Peyer's patch (tissue), 4 donors: ENCODE measurements at regions not wholly inside any gene's neighbourhood (a gene's known extent, or its start where the extent isn't known, plus 50 kb on each side); places are given as distances from the start of the nearest gene placed in this dataset.

Source experiments
- CTCF ChIP-seq, 6 experiments: fragments of 450-650 bp in 4 of 6; fragments of 200-600 bp in 2 of 6; sonication (generic) in 1 of 6; IDR thresholded peaks; one replicate each; pipeline ENCODE4 v1.5.1; 2017 to 2019; ENCODE audit warnings: antibody characterized with exemption in 6 of 6, mild to moderate bottlenecking in 3 of 6, moderate library complexity in 1 of 6
- POLR2A ChIP-seq, 2 donors: fragments of 450-650 bp; IDR thresholded peaks; one replicate each; pipeline ENCODE4 v1.5.1; 2017; ENCODE audit warnings: antibody characterized with exemption in 2 of 2, mild to moderate bottlenecking in 2 of 2, moderate library complexity in 2 of 2

- TF ChIP-seq POLR2A (IDR thresholded peaks at IDR 0.05) (no peak), CTCF (IDR thresholded peaks at IDR 0.05) (no peak)
Observed at GRCh38 chr4:4779054-4779453, 80.4 kb upstream of the MSX1 start.
